ENCODE measurements at regions not wholly inside any gene's neighbourhood (a gene's known extent, or its start where the extent isn't known, plus 50 kb on each side); places are given as distances from the start of the nearest gene placed in this dataset.
"Not testable (repeated sequence)": the region's sequence is repeated elsewhere in the genome, so short reads cannot be mapped to it uniquely, and the experiment has no call there.

DNA sequence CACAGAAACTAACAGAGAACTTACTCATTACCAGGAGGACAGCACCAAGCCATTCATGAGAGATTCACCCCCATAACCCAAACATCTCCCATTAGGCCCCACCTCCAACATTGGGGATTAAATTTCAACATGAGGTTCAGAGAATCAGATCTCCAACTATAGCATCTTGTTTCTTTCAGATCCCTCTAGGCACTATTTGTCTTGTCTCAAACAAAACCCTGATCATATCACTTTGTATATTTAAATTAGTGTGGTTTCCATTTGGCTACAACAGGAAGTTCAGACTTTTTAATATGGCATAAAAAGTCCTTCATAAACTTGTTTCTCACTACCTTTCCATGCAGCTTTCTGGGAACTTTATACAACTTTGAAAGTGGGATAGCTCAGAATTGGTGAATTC is 699.0 kb upstream of the MIR17HG start:
- no peak for DNase-seq
- no peak for TF ChIP-seq CTCF (IDR thresholded peaks at IDR 0.05)
- Histone ChIP-seq H3K27ac (no peak overlapping the region), H3K36me3 (no peaks in the 10 kb centered on the region), H3K9me3 (peaks cover 0 to 9% (median 0%) of the 10 kb centered on the region in 11 donors), H3K27me3 (no peaks in the 10 kb centered on the region), H3K4me3 (no peak overlapping the region), H3K4me1 (no peaks in the 10 kb centered on the region)
- no peak for ATAC-seq
- intact Hi-C loops (cut with DNase I), result no loop called here

DNA sequence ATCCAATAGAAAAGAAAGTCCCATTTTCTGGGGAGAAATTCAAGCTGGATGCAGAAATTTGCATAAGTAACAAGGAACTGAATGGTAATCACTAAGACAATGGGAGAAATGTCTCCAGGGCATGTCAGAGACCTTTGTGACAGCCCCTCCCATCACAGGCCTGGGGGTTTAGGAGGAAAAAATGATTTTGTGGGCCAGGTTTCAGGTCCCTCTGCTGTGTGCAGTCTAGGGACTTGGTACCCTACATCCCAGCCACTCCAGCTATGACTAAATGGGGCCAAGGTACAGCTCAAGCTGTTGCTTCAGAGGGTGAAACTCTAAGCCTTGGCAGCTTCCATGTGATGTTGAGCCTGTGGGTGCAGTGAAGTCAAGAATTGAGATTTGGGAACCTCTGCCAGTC is 695.5 kb upstream of the MIR17HG start:
- Histone ChIP-seq H3K9me3 (peaks cover 0 to 9% (median 0%) of the 10 kb centered on the region in 11 donors), H3K27ac (no peak overlapping the region), H3K4me1 (no peaks in the 10 kb centered on the region), H3K4me3 (no peak overlapping the region), H3K36me3 (no peaks in the 10 kb centered on the region), H3K27me3 (no peaks in the 10 kb centered on the region)
- intact Hi-C loops (cut with DNase I), result no loop called here
- TF ChIP-seq CTCF (IDR thresholded peaks at IDR 0.05), result no peak
- DNase-seq, result no peak
- ATAC-seq, result no peak

- no peak for TF ChIP-seq CTCF (IDR thresholded peaks at IDR 0.05)
- 93 to 98% methylated on average over 1 of the region's 1 CpG for WGBS, 2 donors
- H3K9me3 ChIP-seq, result peaks cover 0 to 20% (median 0%) of the 10 kb centered on the region in 11 donors
- H3K4me3 ChIP-seq, result no peak overlapping the region
- no peaks in the 10 kb centered on the region for H3K27me3 ChIP-seq
- no peaks in the 10 kb centered on the region for H3K4me1 ChIP-seq
- no peaks in the 10 kb centered on the region for H3K36me3 ChIP-seq
- no peak for DNase-seq
- intact Hi-C loops (cut with DNase I), result no loop called here
- no peak overlapping the region for H3K27ac ChIP-seq
- no peak for ATAC-seq
These were observed 692.5 kb upstream of the MIR17HG start for GRCh38 chr13:90654970-90655369.

GRCh38 chr13:90664200-90664599 is 683.3 kb upstream of the MIR17HG start:
- intact Hi-C loops (cut with DNase I); H3K4me3 ChIP-seq; DNase-seq; H3K27ac ChIP-seq; H3K27me3 ChIP-seq; ATAC-seq; H3K4me1 ChIP-seq; H3K36me3 ChIP-seq: not testable (repeated sequence)
- WGBS, 2 donors, result 88 to 98% methylated on average over 14 of the region's 14 CpGs
- peaks cover 0 to 19% (median 0%) of the 10 kb centered on the region in 11 donors for H3K9me3 ChIP-seq

DNA sequence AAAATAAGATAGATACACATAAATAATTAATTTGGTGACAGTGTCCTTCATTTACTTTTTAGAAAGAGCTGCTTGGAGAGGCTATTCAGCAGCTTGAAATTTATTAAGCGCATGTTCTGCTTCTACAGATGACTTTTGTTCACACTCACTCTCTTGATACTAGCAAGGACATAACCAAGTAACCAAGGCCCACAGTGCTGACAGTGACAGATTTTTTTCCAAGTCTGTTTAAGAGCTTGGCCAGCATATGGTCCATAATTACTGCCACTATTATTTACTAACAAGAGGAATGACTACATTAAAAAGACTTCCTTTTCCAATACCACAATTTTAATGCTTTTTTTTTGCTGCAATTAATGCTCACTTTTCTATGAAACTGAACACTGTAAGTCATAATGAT is 673.7 kb upstream of the MIR17HG start:
- intact Hi-C loops (cut with DNase I), result no loop called here
- H3K4me3 ChIP-seq, result no peak overlapping the region
- no peak for DNase-seq
- H3K27me3 ChIP-seq, result no peaks in the 10 kb centered on the region
- TF ChIP-seq CTCF (IDR thresholded peaks at IDR 0.05), result no peak
- H3K27ac ChIP-seq, result no peak overlapping the region
- ATAC-seq, result no peak
- no peaks in the 10 kb centered on the region for H3K36me3 ChIP-seq
- H3K4me1 ChIP-seq, result no peaks in the 10 kb centered on the region
- peaks cover 0 to 5% (median 0%) of the 10 kb centered on the region in 11 donors for H3K9me3 ChIP-seq
- WGBS, 2 donors, result 75 to 83% methylated on average over 1 of the region's 1 CpG

Data from heart right ventricle (tissue), 16 donors.